ENCODE measurements at regions not wholly inside any gene's neighbourhood (a gene's known extent, or its start where the extent isn't known, plus 50 kb on each side); places are given as distances from the start of the nearest gene placed in this dataset.

GRCh38 chr1:239448911-239449310 lies 62.5 kb downstream of the CHRM3 start:
- Histone ChIP-seq H3K27me3 (no peaks in the 10 kb centered on the region), H3K4me3 (no peak overlapping the region), H3K27ac (peak overlapping the region; percentile 12 to 63 (median 44)), H3K36me3 (no peaks in the 10 kb centered on the region), H3K9me3 (no peaks in the 10 kb centered on the region), H3K4me1 (peaks cover 0 to 69% (median 19%) of the 10 kb centered on the region in 4 donors)
- TF ChIP-seq POLR2A (IDR thresholded peaks at IDR 0.05) = no peak
- no peak for TF ChIP-seq CTCF (IDR thresholded peaks at IDR 0.05)
- peak in 3 of 4 donors; percentile 39 to 67 (median 59) for TF ChIP-seq POLR2AphosphoS5 (IDR thresholded peaks at IDR 0.05)
- peak in 1 of 4 donors; percentile 25 for TF ChIP-seq EP300 (IDR thresholded peaks at IDR 0.05)
- WGBS, 2 donors = 12 to 46% methylated on average over 3 of the region's 3 CpGs
- no peak for DNase-seq
- intact Hi-C loops (cut with DNase I) = no loop called here

- Histone ChIP-seq H3K27ac (no peak overlapping the region), H3K27me3 (no peaks in the 10 kb centered on the region), H3K9me3 (peaks cover 0 to 3% (median 0%) of the 10 kb centered on the region in 4 donors), H3K4me1 (peaks cover 0 to 40% (median 6%) of the 10 kb centered on the region in 4 donors), H3K4me3 (no peak overlapping the region), H3K36me3 (no peaks in the 10 kb centered on the region)
- TF ChIP-seq POLR2A (IDR thresholded peaks at IDR 0.05) (no peak), EP300 (IDR thresholded peaks at IDR 0.05) (no peak), CTCF (IDR thresholded peaks at IDR 0.05) (no peak), POLR2AphosphoS5 (IDR thresholded peaks at IDR 0.05) (no peak)
- intact Hi-C loops (cut with DNase I) = no loop called here
- WGBS, 2 donors = 91 to 95% methylated on average over 3 of the region's 3 CpGs
- no peak for DNase-seq
Observed at GRCh38 chr1:239455743-239456142, 69.4 kb downstream of the CHRM3 start.

- Histone ChIP-seq H3K4me3 (no peak overlapping the region), H3K4me1 (peaks cover 0 to 33% (median 4%) of the 10 kb centered on the region in 4 donors), H3K27ac (no peak overlapping the region), H3K36me3 (no peaks in the 10 kb centered on the region), H3K27me3 (no peaks in the 10 kb centered on the region), H3K9me3 (peaks cover 0 to 3% (median 0%) of the 10 kb centered on the region in 4 donors)
- no peak for DNase-seq
- 90 to 98% methylated on average over 2 of the region's 2 CpGs for whole genome bisulfite sequencing, 2 donors
- intact Hi-C loops (cut with DNase I) = no loop called here
- TF ChIP-seq CTCF (IDR thresholded peaks at IDR 0.05) (no peak), POLR2A (IDR thresholded peaks at IDR 0.05) (no peak), EP300 (IDR thresholded peaks at IDR 0.05) (no peak), POLR2AphosphoS5 (IDR thresholded peaks at IDR 0.05) (no peak)
Observed at GRCh38 chr1:239456788-239457187, 70.4 kb downstream of the CHRM3 start.

GRCh38 chr1:239457491-239458143 lies 71.2 kb downstream of the CHRM3 start:
- Histone ChIP-seq H3K27me3 (no peaks in the 10 kb centered on the region), H3K9me3 (peaks cover 0 to 3% (median 0%) of the 10 kb centered on the region in 4 donors), H3K27ac (peak overlapping the region in 2 of 4 donors; percentile 12 to 39), H3K4me3 (peak overlapping the region in 2 of 4 donors; percentile 2 to 15), H3K4me1 (peaks cover 0 to 34% (median 6%) of the 10 kb centered on the region in 4 donors), H3K36me3 (no peaks in the 10 kb centered on the region)
- no peak for TF ChIP-seq POLR2AphosphoS5 (IDR thresholded peaks at IDR 0.05)
- no peak for TF ChIP-seq EP300 (IDR thresholded peaks at IDR 0.05)
- TF ChIP-seq POLR2A (IDR thresholded peaks at IDR 0.05) = no peak
- no peak for TF ChIP-seq CTCF (IDR thresholded peaks at IDR 0.05)
- intact Hi-C loops (cut with DNase I) = no loop called here
- DNase-seq = no peak
- 43 to 85% methylated on average over 4 of the region's 4 CpGs for WGBS, 2 donors
